Memory B cell (primary cell): ENCODE measurements at regions not wholly inside any gene's neighbourhood (a gene's known extent, or its start where the extent isn't known, plus 50 kb on each side); places are given as distances from the start of the nearest gene placed in this dataset.

Source experiments
- ATAC-seq: fragments of 150-1000 bp; cut with Tn5 transposase; 2 replicates; pipeline ENCODE4 v1.10.0; 2021; ENCODE audit warnings: low read depth, mild to moderate bottlenecking, moderate library complexity
- DNase-seq, 2 donors: peaks; one replicate each; pipeline ENCODE4 v3.0.0; 2022; ENCODE audit warnings: low spot score in 2 of 2
- H3K27ac Mint-ChIP-seq: one replicate; pipeline ENCODE4 v1.8.0; 2022; ENCODE audit warnings: mild to moderate bottlenecking, moderate library complexity, mixed read lengths
- H3K27me3 Mint-ChIP-seq: one replicate; pipeline ENCODE4 v1.8.0; 2022; ENCODE audit warnings: mixed read lengths
- H3K36me3 Mint-ChIP-seq: one replicate; pipeline ENCODE4 v1.8.0; 2022; ENCODE audit warnings: mild to moderate bottlenecking, mixed read lengths
- H3K4me1 Mint-ChIP-seq: one replicate; pipeline ENCODE4 v1.8.0; 2022; ENCODE audit warnings: mixed read lengths
- H3K4me3 Mint-ChIP-seq: one replicate; pipeline ENCODE4 v1.8.0; 2022; ENCODE audit warnings: mild to moderate bottlenecking, moderate library complexity, mixed read lengths
- H3K9me3 Mint-ChIP-seq: one replicate; pipeline ENCODE4 v1.8.0; 2022; ENCODE audit warnings: mixed read lengths

DNA sequence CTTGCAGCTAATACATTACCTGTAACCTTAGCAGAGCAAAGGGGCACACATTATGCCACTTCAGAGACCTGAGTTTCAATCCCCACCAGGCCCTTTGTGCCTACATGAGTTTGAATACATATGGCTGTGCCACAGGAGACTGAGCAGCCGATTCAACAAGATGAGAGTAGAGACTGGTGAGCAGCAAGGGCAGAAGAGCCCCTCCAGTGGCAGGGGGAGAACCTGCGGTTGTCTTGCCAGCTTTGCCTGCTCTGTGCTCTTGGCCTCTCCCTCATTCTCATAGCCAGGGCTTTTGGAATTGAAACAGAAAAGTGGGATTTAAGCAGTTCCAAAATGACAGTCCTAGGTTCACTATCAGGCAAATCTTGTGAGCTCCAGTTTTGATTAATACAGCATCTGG is 52.3 kb upstream of the CLNK start:
- no peak for DNase-seq
- H3K36me3 Mint-ChIP-seq: no peaks in the 10 kb centered on the region
- no peak overlapping the region for H3K27ac Mint-ChIP-seq
- peaks cover 19% of the 10 kb centered on the region for H3K4me1 Mint-ChIP-seq
- H3K9me3 Mint-ChIP-seq: no peaks in the 10 kb centered on the region
- H3K4me3 Mint-ChIP-seq: no peak overlapping the region
- no peak for ATAC-seq
- H3K27me3 Mint-ChIP-seq: no peaks in the 10 kb centered on the region

DNA sequence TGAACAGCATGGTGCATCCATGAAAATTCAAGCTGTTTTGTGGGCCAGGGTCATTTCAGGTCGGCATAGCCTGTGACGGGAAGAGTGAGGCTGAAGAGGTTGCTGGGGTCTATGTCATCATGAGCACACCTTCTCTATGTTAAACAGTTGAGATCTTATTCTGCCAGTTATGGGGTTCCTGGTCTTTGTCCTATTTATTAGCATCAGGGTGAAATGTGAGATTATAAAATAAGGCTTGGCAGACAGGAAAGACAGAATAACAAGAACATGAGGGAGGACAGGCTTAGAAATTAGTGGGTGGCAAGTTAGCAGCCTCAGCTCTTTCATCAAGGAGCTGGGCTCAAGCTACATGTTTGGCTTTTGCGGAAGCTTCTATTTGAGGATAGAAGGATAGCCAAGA is 51.7 kb upstream of the CLNK start:
- H3K4me3 Mint-ChIP-seq: no peak overlapping the region
- no peaks in the 10 kb centered on the region for H3K36me3 Mint-ChIP-seq
- H3K9me3 Mint-ChIP-seq: no peaks in the 10 kb centered on the region
- peaks cover under 1% of the 10 kb centered on the region for H3K27me3 Mint-ChIP-seq
- no peak for ATAC-seq
- peaks cover 26% of the 10 kb centered on the region for H3K4me1 Mint-ChIP-seq
- H3K27ac Mint-ChIP-seq: no peak overlapping the region
- DNase-seq: no peak

DNA sequence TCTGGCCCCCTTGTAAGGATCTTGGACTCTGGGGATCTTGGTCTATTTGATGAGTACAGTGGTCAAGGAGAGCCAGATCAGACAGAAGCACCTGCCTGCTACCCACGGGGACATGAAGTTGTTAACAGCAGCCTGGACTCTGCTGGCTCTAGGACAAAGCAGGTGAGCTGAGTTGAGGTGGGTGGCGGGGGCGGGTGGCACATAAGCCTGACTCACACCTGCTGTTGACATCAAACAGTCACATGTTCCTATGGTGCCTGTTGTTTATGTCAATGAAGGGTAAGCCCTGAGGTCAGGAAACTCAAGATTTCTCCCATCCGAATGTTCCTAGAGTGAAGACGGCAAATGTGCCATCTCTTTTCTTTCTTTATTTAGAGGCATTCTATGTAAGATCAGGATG is 50.1 kb upstream of the CLNK start:
- Mint-ChIP-seq H3K4me3 (no peak overlapping the region), H3K36me3 (peaks cover 2% of the 10 kb centered on the region), H3K27ac (peak overlapping the region; percentile 15), H3K27me3 (peaks cover 2% of the 10 kb centered on the region), H3K4me1 (peaks cover 38% of the 10 kb centered on the region), H3K9me3 (peaks cover 1% of the 10 kb centered on the region)
- ATAC-seq (peak; percentile 22), DNase-seq (no peak)
